Mononuclear cell (primary cell): ENCODE measurements at regions not wholly inside any gene's neighbourhood (a gene's known extent, or its start where the extent isn't known, plus 50 kb on each side); places are given as distances from the start of the nearest gene placed in this dataset.

Source experiments
- H3K27me3 ChIP-seq: 2 replicates; pipeline ENCODE4 v1.6.0; 2011; ENCODE audit warnings: low read length, control low read depth; ENCODE audit not compliant: insufficient read depth
- H3K4me1 ChIP-seq: 2 replicates; pipeline ENCODE4 v1.5.1; 2011; ENCODE audit warnings: mild to moderate bottlenecking, low read length, control low read depth; ENCODE audit not compliant: insufficient read depth
- H3K4me3 ChIP-seq: 2 replicates; pipeline ENCODE4 v1.5.1; 2011; ENCODE audit warnings: mild to moderate bottlenecking, low read length, moderate library complexity
- H3K9me3 ChIP-seq: 2 replicates; pipeline ENCODE4 v1.5.1; 2011; ENCODE audit warnings: low read depth, mild to moderate bottlenecking, control low read depth, low read length

GRCh38 chr6:126607289-126607688, 267.4 kb downstream of the CENPW start:
- Histone ChIP-seq H3K9me3 (no peaks in the 10 kb centered on the region), H3K4me3 (no peak overlapping the region), H3K27me3 (no peaks in the 10 kb centered on the region), H3K4me1 (no peaks in the 10 kb centered on the region)

- no peaks in the 10 kb centered on the region for H3K27me3 ChIP-seq
- H3K9me3 ChIP-seq: no peaks in the 10 kb centered on the region
- H3K4me1 ChIP-seq: no peaks in the 10 kb centered on the region
- H3K4me3 ChIP-seq: no peak overlapping the region
Measured at GRCh38 chr6:126608681-126609080, 268.8 kb downstream of the CENPW start.

DNA sequence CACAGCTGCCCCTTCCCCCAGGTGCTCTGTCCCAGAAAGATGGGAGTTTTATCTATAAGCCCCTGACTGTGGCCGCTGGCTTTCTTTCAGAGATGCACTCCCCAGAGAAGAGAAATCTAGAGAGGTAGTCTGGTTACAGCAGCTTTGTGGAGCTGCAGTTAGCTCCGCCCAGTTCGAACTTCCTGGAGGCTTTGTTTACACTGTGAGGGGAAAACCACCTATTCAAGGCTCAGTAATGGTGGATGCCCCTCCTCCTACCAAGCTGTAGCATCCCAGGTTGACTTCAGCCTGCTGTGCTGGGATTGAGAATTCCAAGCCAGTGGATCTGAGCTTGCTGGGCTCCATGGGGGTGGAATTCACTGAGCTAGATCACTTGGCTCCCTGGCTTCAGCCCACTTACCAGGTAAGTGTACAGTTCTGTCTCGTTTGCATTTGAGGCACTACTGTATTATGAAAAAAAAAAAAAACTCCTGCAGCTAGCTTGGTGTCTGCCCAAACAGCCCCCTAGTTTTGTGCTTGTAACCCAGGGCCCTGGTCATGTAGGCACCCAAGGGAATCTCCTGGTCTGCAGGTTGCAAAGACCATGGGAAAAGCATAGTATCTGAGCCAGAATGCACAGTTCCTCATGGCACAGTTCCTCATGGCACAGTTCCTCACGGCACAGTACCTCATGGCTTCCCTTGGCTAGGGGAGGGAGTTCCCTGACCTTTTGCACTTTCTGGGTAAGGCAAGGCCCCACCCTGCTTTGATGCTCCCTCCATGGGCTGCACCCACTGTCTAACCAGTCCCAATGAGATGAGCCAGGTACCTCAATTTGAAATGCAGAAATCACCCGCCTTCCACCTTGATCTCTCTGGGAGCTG, 275.0 kb downstream of the CENPW start:
- Histone ChIP-seq H3K9me3 (no peaks in the 10 kb centered on the region), H3K27me3 (no peaks in the 10 kb centered on the region), H3K4me1 (no peaks in the 10 kb centered on the region), H3K4me3 (no peak overlapping the region)

DNA sequence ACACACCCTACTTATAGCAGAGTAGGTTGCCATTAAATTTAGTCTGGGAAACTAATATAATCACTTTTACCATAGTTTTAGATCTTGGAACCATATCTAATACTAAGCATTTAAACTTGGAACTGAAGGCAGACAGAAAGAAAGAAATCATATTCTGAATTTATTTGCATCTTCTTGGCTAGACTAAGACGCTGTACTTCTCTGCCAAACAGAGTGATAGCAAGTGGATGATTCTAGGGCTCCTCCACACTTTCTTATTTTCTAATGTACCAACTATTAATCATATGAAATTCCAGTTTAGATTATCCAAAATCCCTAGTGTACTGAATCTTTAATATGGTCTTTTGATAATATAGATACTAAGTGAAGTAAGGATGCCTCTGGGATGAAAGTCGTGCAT, 277.0 kb downstream of the CENPW start:
- no peaks in the 10 kb centered on the region for H3K9me3 ChIP-seq
- H3K4me3 ChIP-seq: no peak overlapping the region
- no peaks in the 10 kb centered on the region for H3K27me3 ChIP-seq
- H3K4me1 ChIP-seq: no peaks in the 10 kb centered on the region

DNA sequence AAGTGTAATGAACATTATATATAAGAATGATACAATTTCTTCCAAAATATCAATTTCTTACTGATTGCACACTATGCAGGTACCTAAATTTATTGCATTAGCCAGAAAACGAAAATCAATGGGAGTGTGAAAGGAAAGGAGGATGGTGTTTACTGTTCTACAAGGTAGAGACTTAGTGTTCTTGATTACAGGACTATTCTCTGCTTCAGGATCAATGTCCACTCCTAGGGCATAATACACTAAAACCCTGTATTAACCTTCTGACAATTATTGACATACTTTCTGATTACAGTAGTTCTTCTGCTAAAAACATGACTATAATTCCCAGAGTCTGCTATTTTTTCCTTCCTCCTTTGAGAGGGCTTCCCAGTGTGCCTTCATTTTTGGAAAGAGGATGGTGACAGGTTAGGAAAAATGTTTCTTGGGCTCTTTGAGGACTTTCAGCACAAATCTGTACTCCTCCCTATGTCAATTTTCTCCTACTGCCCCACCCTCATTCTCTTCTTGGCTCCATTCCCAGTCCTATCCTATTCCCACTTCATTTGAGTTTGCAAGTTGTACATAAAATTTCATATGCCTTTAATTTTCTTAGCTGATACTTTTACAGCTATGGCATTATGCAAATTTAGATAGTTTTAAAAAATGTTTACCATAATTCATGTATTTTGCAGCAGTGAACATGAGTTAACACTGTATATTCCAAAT, 278.9 kb downstream of the CENPW start:
- Histone ChIP-seq H3K4me1 (no peaks in the 10 kb centered on the region), H3K27me3 (no peaks in the 10 kb centered on the region), H3K4me3 (no peak overlapping the region), H3K9me3 (no peaks in the 10 kb centered on the region)

GRCh38 chr6:126620719-126621118, 280.8 kb downstream of the CENPW start:
- no peaks in the 10 kb centered on the region for H3K4me1 ChIP-seq
- no peaks in the 10 kb centered on the region for H3K9me3 ChIP-seq
- H3K4me3 ChIP-seq: no peak overlapping the region
- no peaks in the 10 kb centered on the region for H3K27me3 ChIP-seq

- no peak overlapping the region for H3K4me3 ChIP-seq
- H3K9me3 ChIP-seq: no peaks in the 10 kb centered on the region
- H3K4me1 ChIP-seq: no peaks in the 10 kb centered on the region
- H3K27me3 ChIP-seq: no peaks in the 10 kb centered on the region
Measured at GRCh38 chr6:126625019-126625418, 285.1 kb downstream of the CENPW start.

- H3K27me3 ChIP-seq: no peaks in the 10 kb centered on the region
- H3K4me3 ChIP-seq: no peak overlapping the region
- no peaks in the 10 kb centered on the region for H3K4me1 ChIP-seq
- H3K9me3 ChIP-seq: no peaks in the 10 kb centered on the region
Measured at GRCh38 chr6:126628125-126628524, 288.2 kb downstream of the CENPW start.

- Histone ChIP-seq H3K9me3 (no peaks in the 10 kb centered on the region), H3K4me1 (no peaks in the 10 kb centered on the region), H3K4me3 (no peak overlapping the region), H3K27me3 (no peaks in the 10 kb centered on the region)
Measured at GRCh38 chr6:126631363-126631762, 291.4 kb downstream of the CENPW start.

DNA sequence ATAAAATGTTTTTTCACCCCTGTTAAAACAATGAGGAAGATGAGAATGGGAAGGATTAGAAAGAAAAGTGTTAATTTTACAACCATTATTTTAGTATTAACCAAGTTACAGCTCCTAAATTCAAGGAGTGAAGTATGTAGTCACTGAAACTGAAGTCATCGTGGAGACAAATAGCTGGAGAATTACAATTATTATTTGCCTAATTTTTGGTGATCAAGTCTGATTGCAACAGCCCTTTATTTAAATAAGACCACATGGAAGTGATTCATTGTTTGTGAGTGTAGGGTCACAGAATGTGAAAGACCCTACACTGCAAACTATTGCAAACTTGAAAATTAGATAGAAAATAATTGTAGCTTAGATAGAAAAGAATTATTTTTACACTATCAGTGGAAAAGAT, 292.4 kb downstream of the CENPW start:
- Histone ChIP-seq H3K9me3 (no peaks in the 10 kb centered on the region), H3K4me3 (no peak overlapping the region), H3K4me1 (no peaks in the 10 kb centered on the region), H3K27me3 (no peaks in the 10 kb centered on the region)

GRCh38 chr6:126633373-126633772, 293.5 kb downstream of the CENPW start:
- Histone ChIP-seq H3K27me3 (no peaks in the 10 kb centered on the region), H3K9me3 (no peaks in the 10 kb centered on the region), H3K4me3 (no peak overlapping the region), H3K4me1 (no peaks in the 10 kb centered on the region)

DNA sequence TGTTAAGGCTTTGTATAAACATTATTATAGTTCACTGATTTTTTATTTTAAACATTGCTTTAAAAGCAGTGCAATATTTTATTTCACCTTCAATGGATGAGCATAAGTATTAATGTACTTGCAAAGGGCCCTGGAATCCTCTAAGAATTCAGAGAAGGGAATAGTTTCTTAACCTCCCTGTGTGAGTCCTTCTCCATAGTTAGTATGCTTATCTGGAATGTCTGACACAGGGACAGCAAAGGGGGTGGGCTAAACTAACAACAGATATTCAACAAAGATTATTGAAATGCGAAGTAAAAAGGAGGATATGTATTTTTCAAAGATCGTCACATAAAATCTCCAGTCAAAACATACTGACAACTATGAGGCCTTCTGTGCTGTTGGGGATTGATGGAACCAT, 300.4 kb downstream of the CENPW start:
- Histone ChIP-seq H3K27me3 (no peaks in the 10 kb centered on the region), H3K4me3 (no peak overlapping the region), H3K4me1 (no peaks in the 10 kb centered on the region), H3K9me3 (no peaks in the 10 kb centered on the region)

- no peaks in the 10 kb centered on the region for H3K27me3 ChIP-seq
Measured at GRCh38 chr6:126640921-126641320, 301.0 kb downstream of the CENPW start.

GRCh38 chr6:126641641-126642040, 301.7 kb downstream of the CENPW start:
- H3K9me3 ChIP-seq: no peaks in the 10 kb centered on the region
- no peaks in the 10 kb centered on the region for H3K4me1 ChIP-seq
- H3K27me3 ChIP-seq: no peaks in the 10 kb centered on the region
- no peak overlapping the region for H3K4me3 ChIP-seq

More at GRCh38 chr6:126640921-126641320, 301.0 kb downstream of the CENPW start:
- no peak overlapping the region for H3K4me3 ChIP-seq
- H3K4me1 ChIP-seq: no peaks in the 10 kb centered on the region
- H3K9me3 ChIP-seq: no peaks in the 10 kb centered on the region

GRCh38 chr6:126643352-126643751, 303.4 kb downstream of the CENPW start:
- Histone ChIP-seq H3K4me1 (no peaks in the 10 kb centered on the region), H3K27me3 (no peaks in the 10 kb centered on the region), H3K4me3 (no peak overlapping the region), H3K9me3 (no peaks in the 10 kb centered on the region)

DNA sequence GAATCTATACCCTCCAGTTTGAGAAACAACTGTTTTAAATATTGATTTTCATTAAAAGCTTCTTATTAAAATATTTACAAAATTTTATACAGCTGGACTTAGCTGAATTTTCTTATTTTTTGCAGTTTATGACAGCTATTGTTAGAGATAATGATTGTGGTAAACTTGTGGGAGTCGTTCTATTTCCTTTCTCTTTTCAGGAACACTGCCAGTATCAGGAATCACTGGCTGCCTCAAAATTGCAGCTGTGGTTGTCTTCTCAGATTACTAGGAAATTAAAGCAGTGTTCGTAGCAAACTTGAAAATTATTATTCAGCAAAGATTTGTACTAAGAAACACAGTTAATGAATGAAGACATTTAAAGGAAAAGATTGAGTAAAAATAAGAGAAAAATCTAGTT, 311.0 kb downstream of the CENPW start:
- Histone ChIP-seq H3K4me3 (no peak overlapping the region), H3K4me1 (no peaks in the 10 kb centered on the region), H3K27me3 (no peaks in the 10 kb centered on the region), H3K9me3 (no peaks in the 10 kb centered on the region)
